K562 (cell line): ENCODE measurements at regions not wholly inside any gene's neighbourhood (a gene's known extent, or its start where the extent isn't known, plus 50 kb on each side); places are given as distances from the start of the nearest gene placed in this dataset.

Experiments
- HMG20A ChIP-seq: fragments of 450-650 bp; formaldehyde crosslinking; conservative IDR thresholded peaks from 2 replicates; pipeline ENCODE4 v1.4.0; 2020; ENCODE audit warnings: mild to moderate bottlenecking, mixed read lengths
- KAT7 ChIP-seq: sonication (generic); formaldehyde crosslinking; IDR thresholded peaks from 2 replicates; pipeline ENCODE4 v1.8.0; 2022; ENCODE audit warnings: missing genetic modification reagents, mild to moderate bottlenecking, borderline replicate concordance
- MITF ChIP-seq: IDR thresholded peaks from 2 replicates; pipeline ENCODE4 v1.6.1; 2014; ENCODE audit warnings: antibody characterized with exemption
- NFATC3 ChIP-seq: fragments of 450-650 bp; IDR thresholded peaks from 2 replicates; pipeline ENCODE4 v1.6.1; 2017; ENCODE audit warnings: mild to moderate bottlenecking
- SREBF2 ChIP-seq: sonication (generic); formaldehyde crosslinking; IDR thresholded peaks from 2 replicates; pipeline ENCODE4 v1.4.0; 2020; ENCODE audit warnings: mild to moderate bottlenecking, missing genetic modification reagents
- ZNF239 ChIP-seq: fragments of 250-450 bp; sonication (Bioruptor Pico); IDR thresholded peaks from 2 replicates; pipeline ENCODE4 v1.4.0; 2020; ENCODE audit warnings: mild to moderate bottlenecking
- ZNF253 ChIP-seq: fragments of 250-450 bp; sonication (Bioruptor Pico); conservative IDR thresholded peaks from 2 replicates; pipeline ENCODE4 v1.6.1; 2021; ENCODE audit warnings: mild to moderate bottlenecking
- ZNF586 ChIP-seq: fragments of 450-650 bp; formaldehyde crosslinking; conservative IDR thresholded peaks from 2 replicates; pipeline ENCODE4 v1.4.0; 2020; ENCODE audit warnings: mild to moderate bottlenecking, moderate library complexity
- TF ChIP-seq, protein P1 (sequence below): fragments of 200-600 bp; sonication (generic); IDR thresholded peaks from one replicate; pipeline ENCODE4 v1.6.1; 2012; ENCODE audit warnings: mild to moderate bottlenecking, low read depth, low read length, inconsistent platforms
- TF ChIP-seq, protein P2 (sequence below): sonication (generic); formaldehyde crosslinking; IDR thresholded peaks from 2 replicates; pipeline ENCODE4 v1.8.0; 2023; ENCODE audit warnings: mild to moderate bottlenecking, missing genetic modification reagents

DNA sequence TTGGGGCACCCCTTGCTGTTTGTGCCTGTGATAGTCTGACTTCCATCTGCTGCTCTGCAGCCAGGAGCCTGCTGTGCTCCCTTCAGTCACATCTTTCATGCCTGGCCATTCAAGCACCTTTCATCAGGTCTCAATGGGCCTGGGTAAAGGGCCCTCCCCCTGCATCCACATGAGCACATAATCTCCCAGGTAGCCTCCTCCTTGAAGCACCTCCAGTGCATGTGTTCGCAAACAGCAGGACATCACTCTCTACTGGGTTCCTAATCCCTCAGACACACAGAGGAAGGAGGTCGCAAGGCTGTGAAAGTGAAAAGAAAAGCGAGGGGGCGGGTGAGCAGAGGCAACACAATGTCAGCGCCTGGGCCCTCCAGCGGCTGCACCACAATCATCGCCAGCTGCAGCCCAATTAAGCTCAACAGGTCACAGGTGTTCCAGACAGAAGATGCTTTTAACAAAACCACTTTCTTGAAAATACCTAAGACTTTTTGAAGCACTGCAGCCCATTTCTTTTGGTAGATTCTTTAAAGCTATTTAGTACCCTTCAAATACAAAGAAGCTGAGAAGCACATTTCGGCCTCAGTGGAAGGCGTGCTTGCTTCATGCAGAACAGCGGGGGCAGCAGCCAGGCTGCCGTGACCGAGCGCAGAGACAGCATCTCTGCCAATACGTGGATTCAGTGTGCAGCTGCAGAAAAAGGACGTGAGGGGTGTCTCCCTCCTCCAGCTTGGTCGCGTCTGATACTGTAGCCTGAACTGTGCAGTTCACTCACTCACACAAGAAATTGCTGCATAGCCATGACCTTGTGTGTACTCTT lies 92.2 kb upstream of the SPRY1 start (continued):
- TF ChIP-seq, protein P1, sequence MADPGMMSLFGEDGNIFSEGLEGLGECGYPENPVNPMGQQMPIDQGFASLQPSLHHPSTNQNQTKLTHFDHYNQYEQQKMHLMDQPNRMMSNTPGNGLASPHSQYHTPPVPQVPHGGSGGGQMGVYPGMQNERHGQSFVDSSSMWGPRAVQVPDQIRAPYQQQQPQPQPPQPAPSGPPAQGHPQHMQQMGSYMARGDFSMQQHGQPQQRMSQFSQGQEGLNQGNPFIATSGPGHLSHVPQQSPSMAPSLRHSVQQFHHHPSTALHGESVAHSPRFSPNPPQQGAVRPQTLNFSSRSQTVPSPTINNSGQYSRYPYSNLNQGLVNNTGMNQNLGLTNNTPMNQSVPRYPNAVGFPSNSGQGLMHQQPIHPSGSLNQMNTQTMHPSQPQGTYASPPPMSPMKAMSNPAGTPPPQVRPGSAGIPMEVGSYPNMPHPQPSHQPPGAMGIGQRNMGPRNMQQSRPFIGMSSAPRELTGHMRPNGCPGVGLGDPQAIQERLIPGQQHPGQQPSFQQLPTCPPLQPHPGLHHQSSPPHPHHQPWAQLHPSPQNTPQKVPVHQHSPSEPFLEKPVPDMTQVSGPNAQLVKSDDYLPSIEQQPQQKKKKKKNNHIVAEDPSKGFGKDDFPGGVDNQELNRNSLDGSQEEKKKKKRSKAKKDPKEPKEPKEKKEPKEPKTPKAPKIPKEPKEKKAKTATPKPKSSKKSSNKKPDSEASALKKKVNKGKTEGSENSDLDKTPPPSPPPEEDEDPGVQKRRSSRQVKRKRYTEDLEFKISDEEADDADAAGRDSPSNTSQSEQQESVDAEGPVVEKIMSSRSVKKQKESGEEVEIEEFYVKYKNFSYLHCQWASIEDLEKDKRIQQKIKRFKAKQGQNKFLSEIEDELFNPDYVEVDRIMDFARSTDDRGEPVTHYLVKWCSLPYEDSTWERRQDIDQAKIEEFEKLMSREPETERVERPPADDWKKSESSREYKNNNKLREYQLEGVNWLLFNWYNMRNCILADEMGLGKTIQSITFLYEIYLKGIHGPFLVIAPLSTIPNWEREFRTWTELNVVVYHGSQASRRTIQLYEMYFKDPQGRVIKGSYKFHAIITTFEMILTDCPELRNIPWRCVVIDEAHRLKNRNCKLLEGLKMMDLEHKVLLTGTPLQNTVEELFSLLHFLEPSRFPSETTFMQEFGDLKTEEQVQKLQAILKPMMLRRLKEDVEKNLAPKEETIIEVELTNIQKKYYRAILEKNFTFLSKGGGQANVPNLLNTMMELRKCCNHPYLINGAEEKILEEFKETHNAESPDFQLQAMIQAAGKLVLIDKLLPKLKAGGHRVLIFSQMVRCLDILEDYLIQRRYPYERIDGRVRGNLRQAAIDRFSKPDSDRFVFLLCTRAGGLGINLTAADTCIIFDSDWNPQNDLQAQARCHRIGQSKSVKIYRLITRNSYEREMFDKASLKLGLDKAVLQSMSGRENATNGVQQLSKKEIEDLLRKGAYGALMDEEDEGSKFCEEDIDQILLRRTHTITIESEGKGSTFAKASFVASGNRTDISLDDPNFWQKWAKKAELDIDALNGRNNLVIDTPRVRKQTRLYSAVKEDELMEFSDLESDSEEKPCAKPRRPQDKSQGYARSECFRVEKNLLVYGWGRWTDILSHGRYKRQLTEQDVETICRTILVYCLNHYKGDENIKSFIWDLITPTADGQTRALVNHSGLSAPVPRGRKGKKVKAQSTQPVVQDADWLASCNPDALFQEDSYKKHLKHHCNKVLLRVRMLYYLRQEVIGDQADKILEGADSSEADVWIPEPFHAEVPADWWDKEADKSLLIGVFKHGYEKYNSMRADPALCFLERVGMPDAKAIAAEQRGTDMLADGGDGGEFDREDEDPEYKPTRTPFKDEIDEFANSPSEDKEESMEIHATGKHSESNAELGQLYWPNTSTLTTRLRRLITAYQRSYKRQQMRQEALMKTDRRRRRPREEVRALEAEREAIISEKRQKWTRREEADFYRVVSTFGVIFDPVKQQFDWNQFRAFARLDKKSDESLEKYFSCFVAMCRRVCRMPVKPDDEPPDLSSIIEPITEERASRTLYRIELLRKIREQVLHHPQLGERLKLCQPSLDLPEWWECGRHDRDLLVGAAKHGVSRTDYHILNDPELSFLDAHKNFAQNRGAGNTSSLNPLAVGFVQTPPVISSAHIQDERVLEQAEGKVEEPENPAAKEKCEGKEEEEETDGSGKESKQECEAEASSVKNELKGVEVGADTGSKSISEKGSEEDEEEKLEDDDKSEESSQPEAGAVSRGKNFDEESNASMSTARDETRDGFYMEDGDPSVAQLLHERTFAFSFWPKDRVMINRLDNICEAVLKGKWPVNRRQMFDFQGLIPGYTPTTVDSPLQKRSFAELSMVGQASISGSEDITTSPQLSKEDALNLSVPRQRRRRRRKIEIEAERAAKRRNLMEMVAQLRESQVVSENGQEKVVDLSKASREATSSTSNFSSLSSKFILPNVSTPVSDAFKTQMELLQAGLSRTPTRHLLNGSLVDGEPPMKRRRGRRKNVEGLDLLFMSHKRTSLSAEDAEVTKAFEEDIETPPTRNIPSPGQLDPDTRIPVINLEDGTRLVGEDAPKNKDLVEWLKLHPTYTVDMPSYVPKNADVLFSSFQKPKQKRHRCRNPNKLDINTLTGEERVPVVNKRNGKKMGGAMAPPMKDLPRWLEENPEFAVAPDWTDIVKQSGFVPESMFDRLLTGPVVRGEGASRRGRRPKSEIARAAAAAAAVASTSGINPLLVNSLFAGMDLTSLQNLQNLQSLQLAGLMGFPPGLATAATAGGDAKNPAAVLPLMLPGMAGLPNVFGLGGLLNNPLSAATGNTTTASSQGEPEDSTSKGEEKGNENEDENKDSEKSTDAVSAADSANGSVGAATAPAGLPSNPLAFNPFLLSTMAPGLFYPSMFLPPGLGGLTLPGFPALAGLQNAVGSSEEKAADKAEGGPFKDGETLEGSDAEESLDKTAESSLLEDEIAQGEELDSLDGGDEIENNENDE, result no peak
- TF ChIP-seq ZNF239 (CRISPR knock-in tag), result no peak
- no peak for TF ChIP-seq ZNF253
- no peak for TF ChIP-seq MITF
- no peak for TF ChIP-seq NFATC3
- TF ChIP-seq KAT7 (CRISPR knock-in tag), result no peak
- no peak for TF ChIP-seq HMG20A (CRISPR knock-in tag)
- TF ChIP-seq, protein P2, sequence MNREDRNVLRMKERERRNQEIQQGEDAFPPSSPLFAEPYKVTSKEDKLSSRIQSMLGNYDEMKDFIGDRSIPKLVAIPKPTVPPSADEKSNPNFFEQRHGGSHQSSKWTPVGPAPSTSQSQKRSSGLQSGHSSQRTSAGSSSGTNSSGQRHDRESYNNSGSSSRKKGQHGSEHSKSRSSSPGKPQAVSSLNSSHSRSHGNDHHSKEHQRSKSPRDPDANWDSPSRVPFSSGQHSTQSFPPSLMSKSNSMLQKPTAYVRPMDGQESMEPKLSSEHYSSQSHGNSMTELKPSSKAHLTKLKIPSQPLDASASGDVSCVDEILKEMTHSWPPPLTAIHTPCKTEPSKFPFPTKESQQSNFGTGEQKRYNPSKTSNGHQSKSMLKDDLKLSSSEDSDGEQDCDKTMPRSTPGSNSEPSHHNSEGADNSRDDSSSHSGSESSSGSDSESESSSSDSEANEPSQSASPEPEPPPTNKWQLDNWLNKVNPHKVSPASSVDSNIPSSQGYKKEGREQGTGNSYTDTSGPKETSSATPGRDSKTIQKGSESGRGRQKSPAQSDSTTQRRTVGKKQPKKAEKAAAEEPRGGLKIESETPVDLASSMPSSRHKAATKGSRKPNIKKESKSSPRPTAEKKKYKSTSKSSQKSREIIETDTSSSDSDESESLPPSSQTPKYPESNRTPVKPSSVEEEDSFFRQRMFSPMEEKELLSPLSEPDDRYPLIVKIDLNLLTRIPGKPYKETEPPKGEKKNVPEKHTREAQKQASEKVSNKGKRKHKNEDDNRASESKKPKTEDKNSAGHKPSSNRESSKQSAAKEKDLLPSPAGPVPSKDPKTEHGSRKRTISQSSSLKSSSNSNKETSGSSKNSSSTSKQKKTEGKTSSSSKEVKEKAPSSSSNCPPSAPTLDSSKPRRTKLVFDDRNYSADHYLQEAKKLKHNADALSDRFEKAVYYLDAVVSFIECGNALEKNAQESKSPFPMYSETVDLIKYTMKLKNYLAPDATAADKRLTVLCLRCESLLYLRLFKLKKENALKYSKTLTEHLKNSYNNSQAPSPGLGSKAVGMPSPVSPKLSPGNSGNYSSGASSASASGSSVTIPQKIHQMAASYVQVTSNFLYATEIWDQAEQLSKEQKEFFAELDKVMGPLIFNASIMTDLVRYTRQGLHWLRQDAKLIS, result no peak
- no peak for TF ChIP-seq ZNF586
- TF ChIP-seq SREBF2, result no peak
